ENCODE measurements at regions not wholly inside any gene's neighbourhood (a gene's known extent, or its start where the extent isn't known, plus 50 kb on each side); places are given as distances from the start of the nearest gene placed in this dataset.

DNA sequence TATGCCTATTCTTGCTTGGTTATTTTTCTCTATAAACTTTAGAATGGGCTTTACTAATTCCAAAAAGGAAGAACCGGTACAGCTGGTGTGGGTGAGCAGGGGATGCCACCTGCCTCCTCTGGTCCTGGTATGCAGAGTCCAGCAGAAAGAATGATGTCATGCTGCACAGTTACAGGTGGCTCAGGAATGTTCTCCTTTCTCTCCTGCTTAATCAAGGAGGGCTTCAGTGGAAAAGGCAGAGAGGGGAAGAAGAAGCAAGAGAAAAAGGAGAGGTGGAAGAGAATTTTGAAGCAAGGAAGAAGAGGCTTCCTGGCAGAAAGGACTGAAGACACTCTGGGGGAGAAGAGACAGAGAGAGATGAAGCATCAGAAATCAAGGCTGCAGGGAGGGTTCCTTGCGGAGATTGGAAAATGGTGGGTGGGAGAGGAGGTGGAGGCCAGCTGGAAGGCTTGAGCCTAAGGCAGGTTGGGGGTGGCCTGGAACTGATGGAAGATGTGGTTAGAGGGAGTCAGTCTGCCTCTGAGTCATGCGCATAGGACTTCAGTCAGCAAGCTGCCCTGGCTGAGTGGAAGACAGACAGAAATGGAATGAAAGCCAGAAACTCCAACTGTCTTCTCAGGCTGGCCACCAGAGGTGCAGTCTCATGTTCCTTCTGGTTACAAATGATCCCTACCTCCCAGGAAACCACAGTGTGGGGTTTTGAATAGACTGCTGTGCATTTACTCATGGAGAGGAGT lies 64.6 kb upstream of the CRHR1 start:
- TF ChIP-seq CTCF (tag by site-specific recombination; IDR thresholded peaks at IDR 0.05) (peak; percentile 43; the same call in 1 of the 2 replicates), ZNF221 (tag by site-specific recombination; IDR thresholded peaks at IDR 0.05; ENCODE audit: borderline replicate concordance) (no peak), GLI4 (tag by site-specific recombination; IDR thresholded peaks at IDR 0.05) (no peak), ZNF24 (tag by site-specific recombination; IDR thresholded peaks at IDR 0.05) (no peak), KLF17 (tag by site-specific recombination; IDR thresholded peaks at IDR 0.05) (no peak), PATZ1 (tag by site-specific recombination; IDR thresholded peaks at IDR 0.05) (no peak), SETDB1 (IDR thresholded peaks at IDR 0.05; ENCODE audit: insufficient read length, low read length) (no peak), ZNF501 (tag by site-specific recombination; IDR thresholded peaks at IDR 0.05) (no peak)

All from HEK293 (cell line).